K562 (cell line): ENCODE measurements at regions not wholly inside any gene's neighbourhood (a gene's known extent, or its start where the extent isn't known, plus 50 kb on each side); places are given as distances from the start of the nearest gene placed in this dataset.

ENCODE experiments used
- AFF1 ChIP-seq, 2 experiments: fragments of 450-650 bp; IDR thresholded peaks; 2 replicates each; pipeline ENCODE4 v1.6.1; 2018; ENCODE audit warnings: mild to moderate bottlenecking in 2 of 2, low read depth in 1 of 2; ENCODE audit not compliant: partially characterized antibody in 2 of 2
- CEBPB ChIP-seq: fragments of 450-650 bp; IDR thresholded peaks from 2 replicates; pipeline ENCODE4 v1.6.1; 2016; ENCODE audit warnings: missing genetic modification characterization, missing compliant biosample characterization
- CTCF ChIP-seq, 3 experiments: IDR thresholded peaks in 2 of 3; conservative IDR thresholded peaks in 1 of 3; 2 replicates each; pipeline ENCODE4 v1.5.1; 2011 to 2012; ENCODE audit warnings: low read length in 3 of 3, mild to moderate bottlenecking in 3 of 3, control low read depth in 2 of 3, improper control_type of control experiment in 1 of 3, inconsistent platforms in 1 of 3, low read depth in 1 of 3, mixed read lengths in 1 of 3, moderate library complexity in 1 of 3; ENCODE audit not compliant: insufficient read depth in 2 of 3
- MYNN ChIP-seq, 2 experiments: sonication (generic); formaldehyde crosslinking in 1 of 2; IDR thresholded peaks; 2 replicates each; pipeline versions ENCODE4 v1.5.0 to v1.6.1; 2016 to 2020; ENCODE audit warnings: antibody characterized with exemption in 1 of 2, missing genetic modification reagents in 1 of 2
- SIN3A ChIP-seq, 2 experiments: fragments of 150-350 bp in 1 of 2; IDR thresholded peaks; 2 replicates each; pipeline ENCODE4 v1.6.1; 2011 to 2016; ENCODE audit warnings: borderline replicate concordance in 2 of 2, low read depth in 2 of 2, low read length in 2 of 2, mild to moderate bottlenecking in 2 of 2, moderate library complexity in 2 of 2; ENCODE audit not compliant: control insufficient read depth in 1 of 2
- ZNF41 ChIP-seq: fragments of 250-450 bp; sonication (Bioruptor Pico); conservative IDR thresholded peaks from 2 replicates; pipeline ENCODE4 v1.4.0; 2020; ENCODE audit warnings: mild to moderate bottlenecking

GRCh38 chr6:168756009-168756634 is 315.1 kb downstream of the SMOC2 start:
- TF ChIP-seq SIN3A (IDR thresholded peaks at IDR 0.05; ENCODE audit: borderline replicate concordance in 2 of 2, control insufficient read depth in 1 of 2, low read depth in 2 of 2, low read length in 2 of 2) (no peak), ZNF41 (no peak), CTCF (IDR thresholded peaks at IDR 0.05 in 2 of 3, conservative IDR thresholded peaks at IDR 0.05 in 1 of 3; ENCODE audit: insufficient read depth in 2 of 3, low read depth in 1 of 3, low read length in 3 of 3) (no peak), AFF1 (IDR thresholded peaks at IDR 0.05; ENCODE audit: low read depth in 1 of 2, partially characterized antibody in 2 of 2) (no peak), MYNN (IDR thresholded peaks at IDR 0.05) (no peak), MYNN (CRISPR knock-in tag; IDR thresholded peaks at IDR 0.05) (no peak), CEBPB (tag) (no peak)
